NCI-H82 treated with DMSO at 0.1 percent for 48 hours (cell line): ENCODE measurements at regions not wholly inside any gene's neighbourhood (a gene's known extent, or its start where the extent isn't known, plus 50 kb on each side); places are given as distances from the start of the nearest gene placed in this dataset.
"Not testable (repeated sequence)": the region's sequence is repeated elsewhere in the genome, so short reads cannot be mapped to it uniquely, and the experiment has no call there.

Experiments used
- DNase-seq: peaks from one replicate; lab custom pipeline; 2025; ENCODE audit not compliant: unreplicated experiment; lab: John Stamatoyannopoulos, UW

GRCh38 chr3:163335429-163335828, 1742.9 kb downstream of the SI start:
- no peak for DNase-seq

GRCh38 chr3:163328680-163329079, 1749.6 kb downstream of the SI start:
- DNase-seq, result no peak

GRCh38 chr3:163327086-163327485, 1751.2 kb downstream of the SI start:
- DNase-seq, result no peak

GRCh38 chr3:163315786-163316185, 1762.5 kb downstream of the SI start:
- DNase-seq, result no peak

GRCh38 chr3:163306405-163306804, 1771.9 kb downstream of the SI start:
- no peak for DNase-seq

- no peak for DNase-seq
These were observed 1777.1 kb downstream of the OTOL1 start for GRCh38 chr3:163273694-163274093.

- DNase-seq, result no peak
These were observed 1770.1 kb downstream of the OTOL1 start for GRCh38 chr3:163266731-163267130.

GRCh38 chr3:163261618-163262017, 1765.0 kb downstream of the OTOL1 start:
- no peak for DNase-seq

GRCh38 chr3:163261056-163261455, 1764.4 kb downstream of the OTOL1 start:
- no peak for DNase-seq

GRCh38 chr3:163218336-163218735, 1721.7 kb downstream of the OTOL1 start:
- DNase-seq, result no peak

GRCh38 chr3:163213838-163214237, 1717.2 kb downstream of the OTOL1 start:
- DNase-seq, result no peak

GRCh38 chr3:163196815-163197374, 1700.3 kb downstream of the OTOL1 start:
- DNase-seq, result no peak

- DNase-seq, result no peak
These were observed 1699.6 kb downstream of the OTOL1 start for GRCh38 chr3:163196245-163196644.

- no peak for DNase-seq
These were observed 1689.2 kb downstream of the OTOL1 start for GRCh38 chr3:163185721-163186350.

- peak; percentile 68 for DNase-seq
These were observed 1679.4 kb downstream of the OTOL1 start for GRCh38 chr3:163175970-163176369.

GRCh38 chr3:163172513-163172912, 1675.9 kb downstream of the OTOL1 start:
- DNase-seq, result not testable (repeated sequence)

- DNase-seq, result no peak
These were observed 1669.6 kb downstream of the OTOL1 start for GRCh38 chr3:163166197-163166596.

- DNase-seq, result no peak
These were observed 1662.7 kb downstream of the OTOL1 start for GRCh38 chr3:163159306-163159705.

GRCh38 chr3:163139600-163139999, 1643.0 kb downstream of the OTOL1 start:
- no peak for DNase-seq

- no peak for DNase-seq
These were observed 1641.7 kb downstream of the OTOL1 start for GRCh38 chr3:163138258-163138657.

GRCh38 chr3:163132111-163132510, 1635.5 kb downstream of the OTOL1 start:
- no peak for DNase-seq

GRCh38 chr3:163129287-163129686, 1632.7 kb downstream of the OTOL1 start:
- DNase-seq, result no peak

GRCh38 chr3:163126115-163126514, 1629.5 kb downstream of the OTOL1 start:
- no peak for DNase-seq
